AG04450 (cell line): ENCODE measurements at regions not wholly inside any gene's neighbourhood (a gene's known extent, or its start where the extent isn't known, plus 50 kb on each side); places are given as distances from the start of the nearest gene placed in this dataset.
"Not testable (repeated sequence)": the region's sequence is repeated elsewhere in the genome, so short reads cannot be mapped to it uniquely, and the experiment has no call there.

ENCODE experiments used
- CTCF ChIA-PET: fragments of 300-600, 350-600 bp; formaldehyde crosslinking; extraction: SDS; loops from one replicate; lab custom pipeline; 2022; ENCODE audit warnings: antibody characterized with exemption, inconsistent platforms; lab: Charles Lee
- POLR2A ChIA-PET: fragments of 350-600 bp; formaldehyde crosslinking; extraction: SDS; loops from one replicate; lab custom pipeline; 2021; ENCODE audit warnings: antibody characterized with exemption, inconsistent platforms; lab: Yijun Ruan, JAX
- DNase-seq: peaks from one replicate; pipeline ENCODE4 v3.0.0-alpha.2; 2011; ENCODE audit warnings: low read depth, low spot score
- H3K27ac ChIP-seq: one replicate; pipeline ENCODE4 v1.5.1; 2012; ENCODE audit warnings: low read depth, low read length, control low read depth
- H3K27me3 ChIP-seq: one replicate; pipeline ENCODE4 v1.6.0; 2012; ENCODE audit warnings: low read length; ENCODE audit not compliant: control insufficient read depth, insufficient read depth
- H3K4me3 ChIP-seq: 2 replicates; pipeline ENCODE4 v1.5.1; 2011; ENCODE audit warnings: mild to moderate bottlenecking, low read depth, low read length, control low read depth
- H3K9me3 ChIP-seq: 2 replicates; pipeline ENCODE4 v1.5.1; 2012; ENCODE audit warnings: low read length; ENCODE audit not compliant: control insufficient read depth, insufficient read depth
- TF ChIP-seq, protein P1 (sequence below): IDR thresholded peaks from 2 replicates; pipeline ENCODE4 v1.5.1; 2011; ENCODE audit warnings: low read depth, low read length, control low read depth, inconsistent platforms

DNA sequence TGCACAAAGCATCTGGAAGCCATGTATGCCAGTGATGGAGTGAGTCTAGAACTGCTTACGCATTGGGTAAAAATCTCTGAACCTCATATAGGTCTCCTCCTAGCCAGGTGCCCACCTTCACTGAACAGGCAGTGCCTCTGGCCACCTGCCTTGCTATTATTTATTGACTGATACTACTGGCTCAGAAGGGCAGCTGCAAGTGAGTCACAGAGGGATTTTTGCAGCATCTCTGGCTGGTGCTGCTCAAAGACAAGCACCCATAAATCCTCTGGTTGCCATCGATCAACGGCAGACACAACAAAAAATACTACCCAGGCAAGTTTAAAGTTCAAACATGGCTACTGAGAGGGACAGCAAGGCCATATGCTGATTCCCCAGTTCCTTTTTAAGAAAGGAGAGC lies 279.4 kb downstream of the UBE3D start:
- ChIA-PET POLR2A (no interaction called here), CTCF (no interaction called here)
- no peak overlapping the region for H3K4me3 ChIP-seq
- DNase-seq: no peak
- no peak overlapping the region for H3K27ac ChIP-seq
- peaks cover 5% of the 10 kb centered on the region for H3K27me3 ChIP-seq
- H3K9me3 ChIP-seq: no peaks in the 10 kb centered on the region
- TF ChIP-seq, protein P1, sequence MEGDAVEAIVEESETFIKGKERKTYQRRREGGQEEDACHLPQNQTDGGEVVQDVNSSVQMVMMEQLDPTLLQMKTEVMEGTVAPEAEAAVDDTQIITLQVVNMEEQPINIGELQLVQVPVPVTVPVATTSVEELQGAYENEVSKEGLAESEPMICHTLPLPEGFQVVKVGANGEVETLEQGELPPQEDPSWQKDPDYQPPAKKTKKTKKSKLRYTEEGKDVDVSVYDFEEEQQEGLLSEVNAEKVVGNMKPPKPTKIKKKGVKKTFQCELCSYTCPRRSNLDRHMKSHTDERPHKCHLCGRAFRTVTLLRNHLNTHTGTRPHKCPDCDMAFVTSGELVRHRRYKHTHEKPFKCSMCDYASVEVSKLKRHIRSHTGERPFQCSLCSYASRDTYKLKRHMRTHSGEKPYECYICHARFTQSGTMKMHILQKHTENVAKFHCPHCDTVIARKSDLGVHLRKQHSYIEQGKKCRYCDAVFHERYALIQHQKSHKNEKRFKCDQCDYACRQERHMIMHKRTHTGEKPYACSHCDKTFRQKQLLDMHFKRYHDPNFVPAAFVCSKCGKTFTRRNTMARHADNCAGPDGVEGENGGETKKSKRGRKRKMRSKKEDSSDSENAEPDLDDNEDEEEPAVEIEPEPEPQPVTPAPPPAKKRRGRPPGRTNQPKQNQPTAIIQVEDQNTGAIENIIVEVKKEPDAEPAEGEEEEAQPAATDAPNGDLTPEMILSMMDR: no peak

DNA sequence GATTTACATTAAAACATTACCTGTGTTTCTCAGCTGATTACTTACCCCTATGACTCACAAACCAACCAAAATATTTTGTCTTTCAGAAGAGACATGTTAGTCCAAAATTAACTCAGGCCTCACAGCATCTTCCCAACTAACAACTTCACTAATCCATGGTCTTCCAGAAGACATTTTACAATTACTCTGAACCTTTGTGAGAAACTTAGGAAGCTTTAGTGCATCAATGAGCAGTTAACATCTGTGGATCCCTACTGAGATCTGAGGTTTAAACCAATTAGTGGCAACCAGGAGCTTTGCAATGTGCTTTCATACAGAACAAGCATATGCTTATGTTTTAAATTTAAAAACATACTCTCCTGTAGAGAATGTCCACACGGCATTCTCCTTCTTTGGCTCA lies 269.7 kb downstream of the UBE3D start:
- no peak for DNase-seq
- POLR2A ChIA-PET: no interaction called here
- CTCF ChIA-PET: interaction anchor here (0.6 kb wide), 1 partner anchor 10 kb away, joined by 5 read pairs; no protein-coding TSS in a partner anchor
- no peak overlapping the region for H3K4me3 ChIP-seq
- no peak overlapping the region for H3K27ac ChIP-seq
- H3K27me3 ChIP-seq: peaks cover 3% of the 10 kb centered on the region
- TF ChIP-seq, protein P1: no peak
- H3K9me3 ChIP-seq: no peaks in the 10 kb centered on the region

DNA sequence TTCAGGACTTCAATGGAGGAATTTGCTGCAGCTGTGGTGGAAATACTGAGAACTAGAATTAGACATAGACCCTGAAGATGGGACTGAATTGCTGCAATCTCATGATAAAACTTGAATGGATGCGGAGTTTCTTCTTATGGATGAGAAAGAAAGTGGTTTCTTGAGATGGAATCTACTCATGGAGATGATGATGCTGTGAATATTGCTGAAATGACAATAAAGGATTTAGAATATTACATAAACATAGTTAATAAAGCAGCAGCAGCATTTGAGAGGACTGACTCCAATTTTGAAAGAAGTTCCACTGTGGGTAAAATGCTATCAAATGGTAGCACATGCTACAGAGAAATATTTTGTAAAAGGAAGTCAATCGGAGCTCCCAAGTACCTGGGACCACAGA lies 264.6 kb downstream of the UBE3D start:
- CTCF ChIA-PET: no interaction called here

DNA sequence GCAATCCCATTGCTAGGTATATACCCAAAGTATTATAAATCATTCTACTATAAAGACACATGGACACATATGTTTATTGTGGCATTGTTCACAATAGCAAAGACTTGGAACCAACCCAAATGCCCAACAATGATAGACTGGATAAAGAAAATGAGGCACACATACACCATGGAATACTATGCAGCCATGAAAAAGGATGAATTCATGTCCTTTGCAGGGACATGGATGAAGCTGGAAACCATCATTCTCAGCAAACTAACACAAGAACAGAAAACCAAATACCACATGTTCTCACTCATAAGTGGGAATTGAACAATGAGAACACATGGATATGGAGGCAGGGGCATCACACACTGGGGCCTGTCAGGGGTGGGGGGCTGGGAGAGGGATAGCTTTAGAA lies 249.4 kb downstream of the UBE3D start:
- DNase-seq, H3K4me3 ChIP-seq, H3K27me3 ChIP-seq, H3K9me3 ChIP-seq, CTCF ChIA-PET, H3K27ac ChIP-seq, POLR2A ChIA-PET: not testable (repeated sequence)

More for the DNA sequence above, 264.6 kb downstream of the UBE3D start:
- Histone ChIP-seq H3K27me3 (peaks cover 3% of the 10 kb centered on the region), H3K4me3 (no peak overlapping the region), H3K9me3 (no peaks in the 10 kb centered on the region), H3K27ac (no peak overlapping the region)
- POLR2A ChIA-PET: no interaction called here
- TF ChIP-seq, protein P1: no peak
- DNase-seq: no peak

DNA sequence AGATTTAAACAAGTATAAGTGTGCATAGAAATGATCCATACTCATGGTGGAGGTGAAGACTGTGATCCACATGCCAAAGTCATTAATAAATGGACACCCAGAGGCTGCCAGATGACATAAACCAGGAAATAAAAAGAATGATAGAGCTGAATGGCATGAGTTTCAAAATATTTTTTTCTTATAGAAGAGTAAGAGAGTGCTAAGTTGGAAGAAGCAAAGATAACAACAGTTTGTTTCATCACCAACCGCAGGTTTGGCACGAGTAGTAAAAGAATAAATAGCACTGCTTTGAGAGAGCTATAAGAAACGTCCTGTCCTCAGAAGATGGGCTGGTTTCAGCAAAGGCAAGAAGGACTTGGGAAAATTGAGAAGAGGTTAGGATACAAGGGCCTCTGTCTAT lies 246.9 kb downstream of the UBE3D start:
- Histone ChIP-seq H3K9me3 (no peaks in the 10 kb centered on the region), H3K4me3 (no peak overlapping the region), H3K27ac (no peak overlapping the region), H3K27me3 (no peaks in the 10 kb centered on the region)
- CTCF ChIA-PET: interaction anchor here (1.4 kb wide), 1 partner anchor 567 kb away, joined by 6 read pairs; no protein-coding TSS in a partner anchor
- POLR2A ChIA-PET: no interaction called here
- TF ChIP-seq, protein P1: no peak
- peak; percentile 46 for DNase-seq

DNA sequence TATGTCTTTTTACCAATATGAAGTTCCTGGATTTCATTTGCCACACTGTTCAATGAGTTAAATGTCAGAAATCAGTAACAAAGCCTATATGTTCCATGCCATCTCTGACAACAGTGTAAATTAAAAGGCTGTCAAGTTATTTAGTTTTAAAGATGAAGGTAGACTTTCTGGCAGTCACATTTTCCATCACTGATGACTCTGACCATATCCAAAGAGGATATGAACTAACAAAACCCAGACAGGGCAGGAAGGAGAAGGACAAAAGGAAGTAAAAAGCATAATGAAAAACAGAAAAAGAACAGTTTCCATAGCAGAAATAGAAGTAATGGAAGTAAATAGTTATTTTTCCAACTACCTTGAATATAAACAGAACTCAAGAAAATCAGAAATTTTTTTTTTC lies 242.3 kb downstream of the UBE3D start:
- CTCF ChIA-PET: interaction anchor here (0.8 to 0.9 kb wide), 2 partner anchors 234 to 242 kb away, joined by 3 read pairs; no protein-coding TSS in a partner anchor
- H3K4me3 ChIP-seq: no peak overlapping the region
- POLR2A ChIA-PET: no interaction called here
- H3K27ac ChIP-seq: no peak overlapping the region
- no peaks in the 10 kb centered on the region for H3K27me3 ChIP-seq
- TF ChIP-seq, protein P1: no peak
- no peaks in the 10 kb centered on the region for H3K9me3 ChIP-seq
- DNase-seq: no peak
